HG03565 (cell line): ENCODE measurements at regions not wholly inside any gene's neighbourhood (a gene's known extent, or its start where the extent isn't known, plus 50 kb on each side); places are given as distances from the start of the nearest gene placed in this dataset.
"Not testable (repeated sequence)": the region's sequence is repeated elsewhere in the genome, so short reads cannot be mapped to it uniquely, and the experiment has no call there.

Experiments
- ATAC-seq: cut with Tn5 transposase; IDR thresholded peaks from one replicate; pipeline ENCODE4 v1.9.1; 2021; ENCODE audit warnings: mild to moderate bottlenecking, moderate library complexity; ENCODE audit not compliant: unreplicated experiment

- no peak for ATAC-seq
These were observed 262.7 kb upstream of the SPHKAP start for GRCh38 chr2:228444161-228444560.

GRCh38 chr2:228433721-228434120, 252.2 kb upstream of the SPHKAP start:
- no peak for ATAC-seq

GRCh38 chr2:228432116-228432515, 250.6 kb upstream of the SPHKAP start:
- no peak for ATAC-seq

- no peak for ATAC-seq
These were observed 249.5 kb upstream of the SPHKAP start for GRCh38 chr2:228430986-228431385.

GRCh38 chr2:228426502-228427216, 245.2 kb upstream of the SPHKAP start:
- ATAC-seq, result no peak

GRCh38 chr2:228425411-228426060, 244.0 kb upstream of the SPHKAP start:
- ATAC-seq, result not testable (repeated sequence)

- ATAC-seq, result no peak
These were observed 236.5 kb upstream of the SPHKAP start for GRCh38 chr2:228417956-228418355.

- ATAC-seq, result no peak
These were observed 236.0 kb upstream of the SPHKAP start for GRCh38 chr2:228417526-228417925.

- no peak for ATAC-seq
These were observed 228.6 kb upstream of the SPHKAP start for GRCh38 chr2:228410061-228410460.

- no peak for ATAC-seq
These were observed 228.0 kb upstream of the SPHKAP start for GRCh38 chr2:228409493-228409892.

- ATAC-seq, result no peak
These were observed 227.2 kb upstream of the SPHKAP start for GRCh38 chr2:228408529-228409227.

- ATAC-seq, result no peak
These were observed 226.3 kb upstream of the SPHKAP start for GRCh38 chr2:228407821-228408220.

GRCh38 chr2:228401065-228401912, 219.8 kb upstream of the SPHKAP start:
- ATAC-seq, result peak; percentile 68

GRCh38 chr2:228387776-228388175, 206.3 kb upstream of the SPHKAP start:
- ATAC-seq, result no peak

- ATAC-seq, result no peak
These were observed 197.4 kb upstream of the SPHKAP start for GRCh38 chr2:228378696-228379425.

GRCh38 chr2:228378233-228378632, 196.7 kb upstream of the SPHKAP start:
- ATAC-seq, result no peak

- ATAC-seq, result no peak
These were observed 196.0 kb upstream of the SPHKAP start for GRCh38 chr2:228377533-228377932.

GRCh38 chr2:228374741-228375140, 193.3 kb upstream of the SPHKAP start:
- no peak for ATAC-seq

GRCh38 chr2:228373191-228373590, 191.7 kb upstream of the SPHKAP start:
- no peak for ATAC-seq

- no peak for ATAC-seq
These were observed 190.7 kb upstream of the SPHKAP start for GRCh38 chr2:228372212-228372611.
